Sigmoid colon (tissue), 6 donors: ENCODE measurements at regions not wholly inside any gene's neighbourhood (a gene's known extent, or its start where the extent isn't known, plus 50 kb on each side); places are given as distances from the start of the nearest gene placed in this dataset.

ENCODE experiments used
- DNase-seq: peaks from one replicate; pipeline ENCODE4 v3.0.0-alpha.2; 2019
- H3K27ac ChIP-seq, 4 donors: fragments of 200-600 bp; sonication (generic); one replicate each; pipeline ENCODE4 v1.5.1; 2016 to 2019; ENCODE audit warnings: mild to moderate bottlenecking in 1 of 4
- H3K27me3 ChIP-seq, 3 donors: fragments of 200-600 bp; sonication (generic); one replicate each; pipeline ENCODE4 v1.5.1; 2019; ENCODE audit warnings: mild to moderate bottlenecking in 1 of 3
- H3K36me3 ChIP-seq, 4 donors: fragments of 200-600 bp; sonication (generic); one replicate each; pipeline ENCODE4 v1.5.1; 2016 to 2019
- H3K4me1 ChIP-seq, 4 donors: fragments of 200-600 bp; sonication (generic); one replicate each; pipeline ENCODE4 v1.5.1; 2017 to 2019
- H3K4me3 ChIP-seq, 4 donors: fragments of 200-600 bp; sonication (generic); one replicate each; pipeline ENCODE4 v1.5.1; 2017 to 2019; ENCODE audit warnings: mild to moderate bottlenecking in 2 of 4, moderate library complexity in 1 of 4
- H3K9me3 ChIP-seq, 4 donors: fragments of 200-600 bp in 3 of 4; sonication (generic) in 3 of 4; one replicate each; pipeline versions ENCODE4 v1.5.1 to v1.6.1; 2013 to 2019
- CTCF ChIP-seq, 4 experiments: fragments of 450-650 bp in 3 of 4; fragments of 200-600 bp in 1 of 4; IDR thresholded peaks; one replicate each; pipeline ENCODE4 v1.5.1; 2016 to 2019; ENCODE audit warnings: antibody characterized with exemption in 4 of 4, mild to moderate bottlenecking in 3 of 4, moderate library complexity in 2 of 4
- EP300 ChIP-seq, 4 donors: sonication (generic); formaldehyde crosslinking; IDR thresholded peaks; one replicate each; pipeline ENCODE4 v1.6.1; 2017; ENCODE audit warnings: antibody characterized with exemption in 4 of 4
- POLR2A ChIP-seq, 2 donors: fragments of 450-650 bp; IDR thresholded peaks; one replicate each; pipeline ENCODE4 v1.6.1; 2016; ENCODE audit warnings: antibody characterized with exemption in 2 of 2, mild to moderate bottlenecking in 2 of 2, moderate library complexity in 2 of 2
- POLR2AphosphoS5 ChIP-seq, 4 donors: sonication (generic); formaldehyde crosslinking; IDR thresholded peaks; one replicate each; pipeline ENCODE4 v1.6.1; 2017; ENCODE audit warnings: antibody characterized with exemption in 4 of 4
- WGBS, 2 donors: extraction: QIAGEN DNeasy Blood & Tissue Kit; methylation state at CpG; one replicate each; pipeline ENCODE4 v1.1.7; 2013; 5-methylcytosine and 5-hydroxymethylcytosine counted together
- intact Hi-C: fragments of 100-400 bp; cut with DNase I; formaldehyde crosslinking; loops from one replicate; pipeline ENCODE4 v1.15.1; 2023
- donor health status: healthy with polysubstance abuse.
- donor health status: healthy.

- no peak for DNase-seq
- Histone ChIP-seq H3K36me3 (no peaks in the 10 kb centered on the region), H3K4me1 (no peaks in the 10 kb centered on the region), H3K4me3 (no peak overlapping the region), H3K9me3 (no peaks in the 10 kb centered on the region), H3K27ac (no peak overlapping the region), H3K27me3 (no peaks in the 10 kb centered on the region)
- no peak for TF ChIP-seq EP300 (IDR thresholded peaks at IDR 0.05)
- intact Hi-C loops = no loop called here
Observed at GRCh38 chr4:58669783-58670182, 1559.6 kb upstream of the IGFBP7 start.

DNA sequence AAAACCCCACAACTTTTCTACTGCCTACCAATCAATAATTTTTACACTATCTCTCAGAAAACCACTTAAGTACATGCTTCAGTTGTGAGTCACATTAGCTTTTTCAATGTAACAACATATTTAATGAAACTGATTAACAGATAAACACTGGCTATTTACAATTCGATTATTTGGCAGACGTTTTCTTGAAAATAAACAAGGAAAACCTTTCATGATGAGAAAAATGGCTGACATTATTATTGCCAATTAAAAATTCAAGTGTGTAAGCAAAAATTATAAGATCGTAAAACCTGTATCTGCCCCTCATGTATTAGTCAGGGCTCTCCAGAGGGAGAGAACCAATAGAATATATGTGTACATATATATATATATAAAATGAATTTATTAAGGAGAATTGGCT lies 1555.5 kb upstream of the IGFBP7 start:
- intact Hi-C loops = no loop called here
- Histone ChIP-seq H3K27me3 (no peaks in the 10 kb centered on the region), H3K27ac (no peak overlapping the region), H3K36me3 (no peaks in the 10 kb centered on the region), H3K4me1 (no peaks in the 10 kb centered on the region), H3K4me3 (no peak overlapping the region), H3K9me3 (no peaks in the 10 kb centered on the region)
- TF ChIP-seq EP300 (IDR thresholded peaks at IDR 0.05) (no peak), POLR2A (IDR thresholded peaks at IDR 0.05) (no peak), CTCF (IDR thresholded peaks at IDR 0.05) (no peak), POLR2AphosphoS5 (IDR thresholded peaks at IDR 0.05) (no peak)
- 80 to 84% methylated on average over 3 of the region's 3 CpGs for WGBS, 2 donors
- DNase-seq = no peak

DNA sequence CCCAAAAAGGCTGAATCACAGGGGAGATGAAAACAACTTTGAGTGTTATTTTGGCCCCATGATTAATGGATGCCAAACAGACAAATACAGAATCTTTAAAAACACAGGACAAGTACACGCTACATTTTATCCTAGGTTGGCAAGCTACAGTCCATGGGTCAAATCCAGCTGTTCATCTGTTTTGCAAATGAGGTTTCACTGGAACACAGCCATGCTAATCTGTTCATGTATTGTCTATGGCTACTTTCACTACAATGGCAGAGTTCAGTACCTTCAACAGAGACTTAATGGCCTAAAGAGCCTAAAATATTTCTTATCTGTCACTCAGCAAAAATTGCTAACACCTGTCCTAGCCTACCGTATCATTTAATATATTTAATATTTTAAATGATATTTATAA lies 1548.5 kb upstream of the IGFBP7 start:
- DNase-seq = no peak
- no peaks in the 10 kb centered on the region for H3K4me1 ChIP-seq
- no peaks in the 10 kb centered on the region for H3K27me3 ChIP-seq
- no peaks in the 10 kb centered on the region for H3K9me3 ChIP-seq
- intact Hi-C loops = no loop called here
- WGBS, 2 donors = 79 to 86% methylated on average over 2 of the region's 2 CpGs
- no peak overlapping the region for H3K27ac ChIP-seq
- TF ChIP-seq EP300 (IDR thresholded peaks at IDR 0.05) (no peak), POLR2AphosphoS5 (IDR thresholded peaks at IDR 0.05) (no peak), POLR2A (IDR thresholded peaks at IDR 0.05) (no peak), CTCF (IDR thresholded peaks at IDR 0.05) (no peak)
- H3K36me3 ChIP-seq = no peaks in the 10 kb centered on the region
- no peak overlapping the region for H3K4me3 ChIP-seq

DNA sequence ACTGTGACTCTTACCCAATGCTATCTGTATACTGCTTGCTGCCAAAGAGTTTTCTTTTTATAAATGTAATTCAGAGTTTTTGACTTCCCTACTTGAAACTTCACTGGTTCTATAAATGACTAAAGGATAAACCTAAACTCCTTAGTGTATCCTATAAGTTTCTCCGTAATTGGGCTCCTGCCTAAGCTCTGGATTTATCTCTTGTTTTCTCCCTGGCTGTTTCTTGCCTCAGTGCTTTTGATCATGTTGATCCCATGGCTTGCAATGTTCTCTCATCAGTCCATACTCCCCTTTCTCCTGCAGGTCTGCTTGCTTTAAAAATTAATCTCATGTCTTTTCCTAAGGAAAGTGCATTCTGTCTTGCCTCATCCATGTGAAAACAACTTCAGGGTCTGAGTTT lies 1543.1 kb upstream of the IGFBP7 start:
- Histone ChIP-seq H3K27me3 (no peaks in the 10 kb centered on the region), H3K4me1 (no peaks in the 10 kb centered on the region), H3K27ac (no peak overlapping the region), H3K4me3 (no peak overlapping the region), H3K36me3 (no peaks in the 10 kb centered on the region), H3K9me3 (no peaks in the 10 kb centered on the region)
- intact Hi-C loops = no loop called here
- no peak for DNase-seq
- TF ChIP-seq POLR2AphosphoS5 (IDR thresholded peaks at IDR 0.05) = no peak
- no peak for TF ChIP-seq EP300 (IDR thresholded peaks at IDR 0.05)
- TF ChIP-seq CTCF (IDR thresholded peaks at IDR 0.05) = no peak
- TF ChIP-seq POLR2A (IDR thresholded peaks at IDR 0.05) = no peak
- 78 to 80% methylated on average over 1 of the region's 1 CpG for WGBS, 2 donors

GRCh38 chr4:58649226-58649625 lies 1539.0 kb upstream of the IGFBP7 start:
- DNase-seq = no peak
- 74 to 79% methylated on average over 1 of the region's 1 CpG for WGBS, 2 donors
- Histone ChIP-seq H3K27me3 (no peaks in the 10 kb centered on the region), H3K9me3 (no peaks in the 10 kb centered on the region), H3K4me1 (no peaks in the 10 kb centered on the region), H3K36me3 (no peaks in the 10 kb centered on the region), H3K27ac (no peak overlapping the region), H3K4me3 (no peak overlapping the region)
- intact Hi-C loops = no loop called here
- TF ChIP-seq CTCF (IDR thresholded peaks at IDR 0.05) (no peak), EP300 (IDR thresholded peaks at IDR 0.05) (no peak), POLR2AphosphoS5 (IDR thresholded peaks at IDR 0.05) (no peak), POLR2A (IDR thresholded peaks at IDR 0.05) (no peak)
